Head of caudate nucleus (tissue), 42 donors: ENCODE measurements at regions not wholly inside any gene's neighbourhood (a gene's known extent, or its start where the extent isn't known, plus 50 kb on each side); places are given as distances from the start of the nearest gene placed in this dataset.
"Not testable (repeated sequence)": the region's sequence is repeated elsewhere in the genome, so short reads cannot be mapped to it uniquely, and the experiment has no call there.

Experiments
- DNase-seq, 42 donors: peaks; one replicate each; pipeline versions ENCODE4 v3.0.0 to v3.0.0-alpha.2; 2020 to 2021; ENCODE audit warnings: mixed read lengths in 7 of 42
- intact Hi-C: fragments of 100-400 bp; cut with DNase I; formaldehyde crosslinking; loops from one replicate; pipeline ENCODE4 v1.15.0; 2022

GRCh38 chr9:89838621-89839020 lies 233.8 kb downstream of the GADD45G start:
- intact Hi-C loops: no loop called here
- no peak for DNase-seq

DNA sequence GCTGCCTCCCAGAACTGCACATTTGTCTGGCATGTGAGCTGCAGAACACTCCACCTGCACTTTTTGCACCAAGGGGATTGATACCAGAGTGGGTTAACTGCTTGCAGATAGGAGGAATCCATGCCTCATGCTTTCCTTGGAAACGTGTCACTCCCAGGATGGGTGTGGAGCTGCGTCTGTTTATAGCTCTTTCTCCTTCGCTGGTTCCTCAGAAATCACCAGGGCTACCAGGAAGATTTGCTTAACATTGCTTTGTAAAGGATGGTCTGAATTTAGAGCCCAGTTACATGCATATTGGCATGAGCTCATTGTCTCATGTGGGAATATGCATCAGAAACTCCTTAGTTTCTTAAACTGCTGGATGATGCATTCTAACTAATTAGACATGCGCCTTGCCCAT lies 234.6 kb downstream of the GADD45G start:
- intact Hi-C loops: no loop called here
- DNase-seq: no peak

DNA sequence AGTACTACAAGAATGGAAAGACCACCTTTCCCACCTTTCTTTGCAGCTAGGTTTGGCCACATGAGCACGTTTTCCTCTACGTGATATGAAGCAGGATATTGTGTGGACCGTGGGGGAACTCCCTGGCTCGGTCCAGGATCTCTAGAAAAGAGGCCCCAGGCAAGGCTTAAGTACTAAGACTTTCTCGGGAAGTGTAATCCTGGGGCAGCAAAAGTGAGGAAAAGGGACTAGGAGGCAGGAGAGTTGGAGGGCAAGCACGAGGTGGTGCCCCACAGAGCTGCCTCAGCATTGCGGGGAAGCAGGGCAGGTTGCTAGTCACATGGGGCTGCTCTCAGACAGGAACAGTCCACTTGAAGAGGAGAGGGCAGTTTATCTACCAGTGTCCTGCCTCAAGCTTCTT lies 235.1 kb downstream of the GADD45G start:
- intact Hi-C loops: no loop called here
- no peak for DNase-seq

DNA sequence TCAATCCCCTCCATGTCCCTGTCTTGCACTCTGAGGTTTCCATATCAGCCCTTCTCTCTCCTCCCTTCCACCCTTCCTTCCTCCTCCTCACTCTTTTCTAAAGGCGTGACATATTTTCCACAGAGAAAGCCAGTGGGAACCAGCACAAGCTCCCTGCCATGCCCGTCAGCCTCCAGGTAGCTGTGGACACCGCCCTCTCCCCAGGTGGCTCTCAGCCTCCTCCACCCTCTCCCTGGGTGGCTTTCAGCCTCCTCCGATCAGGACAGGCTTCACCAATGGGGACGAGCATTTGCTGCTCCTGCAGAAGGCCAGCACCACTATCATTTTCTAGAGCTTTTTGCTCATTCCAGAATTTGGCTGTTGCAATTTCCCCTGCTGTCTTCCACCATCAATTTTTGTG lies 236.6 kb downstream of the GADD45G start:
- no peak for DNase-seq
- intact Hi-C loops: no loop called here

DNA sequence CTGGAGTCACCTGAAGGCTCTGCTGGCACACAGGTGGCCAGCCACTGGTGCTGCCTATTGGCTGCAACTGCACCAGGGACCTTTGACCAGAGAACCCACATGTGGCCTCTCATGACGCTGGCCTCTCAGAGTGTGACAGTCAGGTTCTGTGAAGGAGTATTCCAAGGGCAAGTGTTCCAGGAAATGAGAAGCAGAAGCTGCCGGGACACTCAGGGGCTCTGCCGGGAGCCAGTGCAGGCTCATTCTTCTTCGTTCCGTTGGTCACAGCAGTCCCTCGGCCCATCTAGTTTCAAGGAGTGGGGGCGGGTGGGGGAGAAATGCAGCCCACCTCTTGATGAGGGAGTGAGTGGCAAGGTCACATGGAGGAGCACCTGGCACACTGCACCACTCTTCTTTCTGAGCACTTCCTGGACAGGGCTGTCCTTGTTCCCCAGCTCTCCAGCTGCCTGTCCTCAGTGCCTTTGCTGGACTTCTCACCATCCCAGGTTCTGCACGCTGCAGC lies 237.5 kb downstream of the GADD45G start:
- intact Hi-C loops: no loop called here
- peak in 1 of 42 donors; percentile 13 for DNase-seq

- no peak for DNase-seq
- intact Hi-C loops: no loop called here
Measured at GRCh38 chr9:89843074-89843473, 238.3 kb downstream of the GADD45G start.

GRCh38 chr9:89843591-89843990 lies 238.8 kb downstream of the GADD45G start:
- intact Hi-C loops: no loop called here
- no peak for DNase-seq

DNA sequence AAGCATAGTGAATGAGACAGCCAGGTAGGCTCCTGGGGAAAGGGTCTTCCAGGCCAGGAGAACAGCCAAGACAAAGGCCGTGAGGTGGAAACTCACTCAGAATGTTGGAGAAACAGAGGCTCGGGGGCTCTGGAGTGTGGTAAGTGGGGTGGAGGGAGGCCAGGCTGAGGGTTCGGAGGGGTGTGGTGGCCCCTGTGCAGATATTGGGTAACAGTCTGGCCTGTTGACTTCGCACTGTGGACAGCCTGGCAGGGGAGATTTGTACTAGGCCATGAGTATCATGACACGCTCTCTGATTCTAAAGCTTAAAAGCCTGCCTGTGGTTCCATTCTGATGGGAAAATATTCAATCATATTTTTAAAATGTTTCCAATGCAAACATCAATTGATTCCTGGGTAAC lies 239.3 kb downstream of the GADD45G start:
- intact Hi-C loops: no loop called here

DNA sequence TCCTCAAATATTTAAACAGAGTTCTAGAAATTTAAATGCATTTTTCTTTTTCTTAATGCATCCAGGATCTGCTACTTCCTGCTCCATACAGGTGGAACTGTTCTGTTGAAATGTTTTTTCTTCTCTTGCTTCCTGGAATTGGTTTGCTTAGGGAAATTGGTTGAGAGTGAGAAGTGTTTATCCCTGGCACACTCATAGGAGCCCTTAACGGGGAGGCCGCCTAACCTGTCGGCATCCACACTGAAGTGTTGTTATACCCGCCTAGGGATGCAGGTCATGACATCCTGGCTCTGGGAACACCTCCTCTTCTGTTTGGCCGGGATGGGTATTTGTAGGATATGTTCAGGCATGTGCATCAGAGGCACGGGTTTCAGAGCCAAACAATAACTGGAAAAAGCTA lies 239.7 kb downstream of the GADD45G start:
- DNase-seq: no peak
- intact Hi-C loops: no loop called here

More for the DNA sequence above, 239.3 kb downstream of the GADD45G start:
- no peak for DNase-seq

GRCh38 chr9:89845321-89845720 lies 240.5 kb downstream of the GADD45G start:
- intact Hi-C loops: no loop called here

DNA sequence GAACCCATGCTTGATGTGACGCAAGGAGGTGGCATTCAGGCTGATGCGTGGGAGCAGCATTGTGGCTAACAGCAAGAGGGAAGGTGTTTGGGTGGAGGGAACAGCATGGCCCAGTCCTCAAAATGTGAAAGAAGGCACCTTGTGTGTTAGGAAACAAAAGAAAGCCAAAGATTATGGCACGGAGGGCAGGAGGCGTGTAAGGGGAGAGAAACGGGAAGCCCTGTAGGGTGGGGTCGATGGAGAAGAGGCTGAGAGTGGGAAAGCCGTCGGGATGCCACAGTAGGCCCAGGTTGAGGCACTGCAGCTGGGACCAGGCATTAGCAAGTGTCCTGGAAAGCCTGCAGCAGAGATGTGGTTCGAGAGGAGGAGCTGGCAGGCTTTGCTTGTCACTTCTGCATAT lies 241.1 kb downstream of the GADD45G start:
- DNase-seq: peak in 1 of 42 donors; percentile 28
- intact Hi-C loops: no loop called here

More at GRCh38 chr9:89845321-89845720, 240.5 kb downstream of the GADD45G start:
- peak in 1 of 42 donors; percentile 21 for DNase-seq

GRCh38 chr9:89848060-89849040 lies 243.5 kb downstream of the GADD45G start:
- peak in 1 of 42 donors; percentile 27 for DNase-seq
- intact Hi-C loops: no loop called here

DNA sequence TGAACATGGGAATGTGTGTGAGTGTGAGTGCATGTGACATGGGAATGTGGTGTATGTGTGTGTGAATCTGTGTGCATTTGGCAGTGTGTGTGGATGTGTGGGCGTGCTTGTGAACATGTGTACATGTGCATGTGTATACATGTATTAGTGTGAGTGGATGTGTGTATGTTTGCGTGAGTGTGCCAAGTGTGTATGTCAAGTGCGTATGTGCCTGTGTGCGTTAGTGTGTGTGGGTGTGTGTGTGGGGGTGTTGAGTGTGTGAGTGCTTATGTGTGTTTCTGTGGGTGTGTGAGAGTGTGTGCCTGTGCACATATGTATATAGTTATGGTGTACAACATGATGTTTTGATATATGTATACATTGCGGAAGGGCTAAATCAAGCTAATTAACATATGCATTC lies 244.3 kb downstream of the GADD45G start:
- DNase-seq: no peak
- intact Hi-C loops: no loop called here

- peak in 1 of 42 donors; percentile 34 for DNase-seq
- intact Hi-C loops: no loop called here
Measured at GRCh38 chr9:89850153-89850552, 245.3 kb downstream of the GADD45G start.

DNA sequence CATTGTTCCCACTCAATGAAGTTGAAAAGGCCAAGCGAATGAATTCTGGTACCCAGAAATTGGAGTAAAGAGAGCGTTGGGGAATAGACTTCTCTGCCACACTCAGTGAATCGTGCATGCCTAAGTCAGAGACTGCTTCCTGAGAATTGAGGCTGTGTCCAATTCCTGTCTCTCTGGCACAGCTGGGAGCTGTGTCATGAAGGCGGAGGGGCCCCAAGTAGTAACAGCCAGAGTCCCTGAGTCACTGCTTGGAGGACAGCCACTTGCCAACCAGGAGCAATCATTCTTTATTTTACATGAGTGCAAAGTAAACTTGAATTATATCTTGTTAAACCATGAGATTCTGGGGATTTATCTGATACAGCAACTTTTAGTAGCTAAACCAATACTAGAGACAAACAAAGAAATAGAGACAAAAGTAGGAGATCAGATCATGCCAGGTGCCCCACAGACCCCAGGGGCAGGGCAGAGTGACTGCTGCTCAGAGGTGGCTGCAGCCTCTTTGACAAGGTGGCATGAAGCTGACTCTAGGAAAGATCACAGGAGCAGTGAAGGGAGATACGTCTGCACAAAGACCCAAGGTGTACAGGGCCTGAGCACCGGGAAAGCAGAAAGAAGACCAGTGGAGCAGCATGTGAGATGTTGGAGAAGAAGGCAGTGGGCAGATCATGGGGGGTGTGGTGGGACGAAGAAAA lies 246.0 kb downstream of the GADD45G start:
- intact Hi-C loops: no loop called here
- peak in 11 of 42 donors; percentile 6 to 58 (median 28) for DNase-seq

DNA sequence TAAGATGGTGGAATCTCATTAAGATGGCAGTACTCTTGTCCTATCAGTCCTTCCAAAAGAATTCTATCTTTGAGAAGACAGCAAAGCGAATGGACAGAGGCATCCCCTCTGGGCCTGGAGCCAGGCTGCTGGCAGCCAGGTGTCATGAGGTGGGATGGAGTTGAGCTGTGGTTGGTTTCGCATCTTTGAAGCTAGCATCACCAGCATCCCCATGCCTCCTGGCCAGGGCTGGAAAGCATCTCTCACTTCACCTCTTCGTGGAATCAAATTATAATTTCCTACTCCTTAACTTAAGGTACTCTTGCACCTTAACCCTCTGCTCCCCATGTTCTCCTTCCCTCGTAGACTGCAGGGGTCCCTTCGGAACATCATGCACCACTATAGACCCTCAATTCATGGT lies 248.3 kb downstream of the GADD45G start:
- DNase-seq: peak in 3 of 42 donors; percentile 2 to 14 (median 13)
- intact Hi-C loops: no loop called here

GRCh38 chr9:89853931-89854330 lies 249.1 kb downstream of the GADD45G start:
- intact Hi-C loops: no loop called here
- peak in 4 of 42 donors; percentile 4 to 28 (median 16) for DNase-seq

GRCh38 chr9:89854715-89855475 lies 250.1 kb downstream of the GADD45G start:
- intact Hi-C loops: no loop called here
- DNase-seq: peak in 5 of 42 donors; percentile 7 to 32 (median 27)

DNA sequence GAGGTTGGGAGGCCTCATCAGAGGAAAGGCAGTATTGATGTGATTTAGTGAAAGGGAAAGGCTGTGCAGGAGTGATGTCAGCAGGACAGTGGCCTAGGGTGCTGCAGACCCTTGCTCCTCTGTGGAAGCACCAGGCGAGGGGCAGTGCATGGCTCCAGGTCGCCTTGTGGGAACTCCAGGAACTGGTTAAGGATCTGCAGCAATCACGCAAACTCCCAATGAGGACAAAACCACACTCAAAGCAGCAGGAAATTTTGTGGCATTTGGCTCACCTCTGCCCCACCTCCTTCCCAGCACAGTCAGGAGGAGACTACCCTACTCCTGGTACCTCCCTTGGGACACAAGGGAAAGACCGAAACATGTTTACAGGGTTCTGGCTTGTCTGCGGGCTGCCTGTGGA lies 251.5 kb downstream of the GADD45G start:
- DNase-seq: peak in 4 of 42 donors; percentile 2 to 28 (median 4)
- intact Hi-C loops: not testable (repeated sequence)
